ENCODE measurements at regions not wholly inside any gene's neighbourhood (a gene's known extent, or its start where the extent isn't known, plus 50 kb on each side); places are given as distances from the start of the nearest gene placed in this dataset.

DNA sequence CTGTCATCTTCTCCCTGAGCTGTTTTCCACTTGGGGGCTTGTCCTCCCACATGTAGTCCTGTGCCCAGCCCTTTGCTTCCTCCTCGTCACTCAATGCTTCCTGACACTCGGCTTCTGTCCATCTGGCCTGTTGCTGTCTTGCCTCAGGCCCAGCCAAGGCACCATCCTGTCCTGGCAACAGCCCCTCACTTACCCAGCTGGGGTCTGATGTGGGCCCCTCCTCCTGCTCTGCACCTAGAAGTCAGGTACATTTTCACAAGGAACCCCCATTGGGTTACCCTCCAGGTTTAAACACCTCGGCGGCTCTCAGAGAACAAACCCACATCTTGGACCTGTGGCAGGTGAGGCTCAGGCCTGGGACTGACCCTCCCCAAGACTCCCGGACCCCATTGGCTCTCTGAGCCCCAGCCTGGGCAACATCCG lies 784.8 kb downstream of the TBC1D22A start:
- TF ChIP-seq, protein P1, sequence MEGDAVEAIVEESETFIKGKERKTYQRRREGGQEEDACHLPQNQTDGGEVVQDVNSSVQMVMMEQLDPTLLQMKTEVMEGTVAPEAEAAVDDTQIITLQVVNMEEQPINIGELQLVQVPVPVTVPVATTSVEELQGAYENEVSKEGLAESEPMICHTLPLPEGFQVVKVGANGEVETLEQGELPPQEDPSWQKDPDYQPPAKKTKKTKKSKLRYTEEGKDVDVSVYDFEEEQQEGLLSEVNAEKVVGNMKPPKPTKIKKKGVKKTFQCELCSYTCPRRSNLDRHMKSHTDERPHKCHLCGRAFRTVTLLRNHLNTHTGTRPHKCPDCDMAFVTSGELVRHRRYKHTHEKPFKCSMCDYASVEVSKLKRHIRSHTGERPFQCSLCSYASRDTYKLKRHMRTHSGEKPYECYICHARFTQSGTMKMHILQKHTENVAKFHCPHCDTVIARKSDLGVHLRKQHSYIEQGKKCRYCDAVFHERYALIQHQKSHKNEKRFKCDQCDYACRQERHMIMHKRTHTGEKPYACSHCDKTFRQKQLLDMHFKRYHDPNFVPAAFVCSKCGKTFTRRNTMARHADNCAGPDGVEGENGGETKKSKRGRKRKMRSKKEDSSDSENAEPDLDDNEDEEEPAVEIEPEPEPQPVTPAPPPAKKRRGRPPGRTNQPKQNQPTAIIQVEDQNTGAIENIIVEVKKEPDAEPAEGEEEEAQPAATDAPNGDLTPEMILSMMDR (IDR thresholded peaks at IDR 0.05): no peak
- TF ChIP-seq POLR2A (IDR thresholded peaks at IDR 0.05) (no peak), POLR2AphosphoS5 (IDR thresholded peaks at IDR 0.05) (no peak)
